CD4-positive, alpha-beta T cell (primary cell): ENCODE measurements at regions not wholly inside any gene's neighbourhood (a gene's known extent, or its start where the extent isn't known, plus 50 kb on each side); places are given as distances from the start of the nearest gene placed in this dataset.

Experiments used
- ATAC-seq: fragments of 200-7000 bp; cut with Tn5 transposase; one replicate; pipeline ENCODE4 v1.10.0; 2022; ENCODE audit warnings: mild to moderate bottlenecking; ENCODE audit not compliant: poor library complexity
- CTCF ChIA-PET: fragments of 350-600 bp; sonication (Branson Sonifier 250); formaldehyde crosslinking; loops from one replicate; lab custom pipeline; 2021; ENCODE audit warnings: antibody characterized with exemption, inconsistent platforms; lab: Charles Lee
- POLR2A ChIA-PET: fragments of 350-600 bp; sonication (Branson Sonifier 250); formaldehyde crosslinking; loops from one replicate; lab custom pipeline; 2021; ENCODE audit warnings: antibody characterized with exemption, inconsistent platforms; lab: Charles Lee
- DNase-seq, 14 experiments: peaks; one replicate each; pipeline ENCODE4 v3.0.0-alpha.2; 2013 to 2020; ENCODE audit warnings: mixed read lengths in 2 of 14
- H3K27ac ChIP-seq, 2 donors: one replicate each; pipeline versions ENCODE4 v1.5.1 to v1.7.0; 2013; ENCODE audit warnings: low read length in 2 of 2, low read depth in 1 of 2, mild to moderate bottlenecking in 1 of 2
- H3K27me3 ChIP-seq, 2 experiments: 1 replicate in 1 of 2; 2 replicates in 1 of 2; pipeline versions ENCODE4 v1.6.1 to v1.7.0; 2013; ENCODE audit warnings: low read length in 2 of 2, control low read depth in 1 of 2, mild to moderate bottlenecking in 1 of 2, moderate library complexity in 1 of 2; ENCODE audit not compliant: insufficient read depth in 2 of 2, control insufficient read depth in 1 of 2
- H3K36me3 ChIP-seq: one replicate; pipeline ENCODE4 v1.6.1; 2013; ENCODE audit warnings: low read length, control low read depth; ENCODE audit not compliant: insufficient read depth
- H3K4me1 ChIP-seq: one replicate; pipeline ENCODE4 v1.6.1; 2013; ENCODE audit warnings: low read length, control low read depth; ENCODE audit not compliant: insufficient read depth
- H3K4me3 ChIP-seq: one replicate; pipeline ENCODE4 v1.5.1; 2013; ENCODE audit warnings: mild to moderate bottlenecking, low read length, moderate library complexity
- H3K9me3 ChIP-seq, 2 experiments: 1 replicate in 1 of 2; 2 replicates in 1 of 2; pipeline versions ENCODE4 v1.6.1 to v1.7.0; 2013; ENCODE audit warnings: low read length in 2 of 2, mild to moderate bottlenecking in 2 of 2, control low read depth in 1 of 2, moderate library complexity in 1 of 2; ENCODE audit not compliant: control insufficient read depth in 1 of 2, insufficient read depth in 1 of 2
- H3K27ac Mint-ChIP-seq: one replicate; pipeline ENCODE4 v1.8.0; 2020; ENCODE audit warnings: mixed read lengths
- H3K27me3 Mint-ChIP-seq: one replicate; pipeline ENCODE4 v1.8.0; 2021; ENCODE audit warnings: mixed read lengths
- H3K36me3 Mint-ChIP-seq: one replicate; pipeline ENCODE4 v1.8.0; 2021; ENCODE audit warnings: low read depth, mixed read lengths
- H3K4me1 Mint-ChIP-seq: one replicate; pipeline ENCODE4 v1.8.0; 2021; ENCODE audit warnings: low read depth, mixed read lengths
- H3K4me3 Mint-ChIP-seq: one replicate; pipeline ENCODE4 v1.8.0; 2020; ENCODE audit warnings: mild to moderate bottlenecking, mixed read lengths
- H3K9me3 Mint-ChIP-seq: one replicate; pipeline ENCODE4 v1.8.0; 2020; ENCODE audit warnings: mixed read lengths
- intact Hi-C, 2 experiments: fragments of 100-400 bp; cut with DNase I in 1 of 2; cut with micrococcal nuclease in 1 of 2; formaldehyde crosslinking; loops; one replicate each; pipeline versions ENCODE4 v1.15.1 to v1.9.0; 2023 to 2025; cut with DNase I, micrococcal nuclease
- TF ChIP-seq, protein P1 (sequence below): fragments of 200-600 bp; IDR thresholded peaks from one replicate; pipeline ENCODE4 v1.8.0; 2022; ENCODE audit warnings: antibody characterized with exemption, mild to moderate bottlenecking

DNA sequence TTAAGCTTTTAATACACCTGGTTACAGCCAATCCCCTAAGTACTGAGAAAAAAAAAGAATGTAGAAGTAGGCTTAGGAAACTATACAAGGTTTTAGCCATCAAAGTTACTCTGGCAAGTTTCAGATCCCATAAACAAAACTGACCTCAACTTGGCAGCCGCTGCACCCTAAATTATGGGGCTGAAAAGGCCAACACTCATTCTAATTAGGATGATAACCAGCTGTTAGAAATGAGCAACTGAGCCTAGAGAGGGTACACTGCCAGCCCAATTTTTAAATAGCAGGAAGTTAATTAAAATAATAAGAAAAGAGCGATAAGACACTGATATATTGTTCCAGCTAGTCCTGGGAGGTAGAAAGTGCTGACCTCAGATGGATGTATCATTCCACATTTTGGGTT, 105.7 kb upstream of the VAV3 start:
- H3K4me3 Mint-ChIP-seq: no peak overlapping the region
- no peaks in the 10 kb centered on the region for H3K27me3 Mint-ChIP-seq
- no peak overlapping the region for H3K27ac Mint-ChIP-seq
- H3K27me3 ChIP-seq: no peaks in the 10 kb centered on the region
- no peaks in the 10 kb centered on the region for H3K9me3 ChIP-seq
- no peak overlapping the region for H3K27ac ChIP-seq
- POLR2A ChIA-PET: no interaction called here
- intact Hi-C loops: no loop called here
- H3K4me1 Mint-ChIP-seq: peaks cover 26% of the 10 kb centered on the region
- CTCF ChIA-PET: no interaction called here
- H3K4me1 ChIP-seq: no peaks in the 10 kb centered on the region
- H3K36me3 ChIP-seq: no peaks in the 10 kb centered on the region
- H3K4me3 ChIP-seq: no peak overlapping the region
- H3K9me3 Mint-ChIP-seq: no peaks in the 10 kb centered on the region
- no peaks in the 10 kb centered on the region for H3K36me3 Mint-ChIP-seq
- TF ChIP-seq, protein P1, sequence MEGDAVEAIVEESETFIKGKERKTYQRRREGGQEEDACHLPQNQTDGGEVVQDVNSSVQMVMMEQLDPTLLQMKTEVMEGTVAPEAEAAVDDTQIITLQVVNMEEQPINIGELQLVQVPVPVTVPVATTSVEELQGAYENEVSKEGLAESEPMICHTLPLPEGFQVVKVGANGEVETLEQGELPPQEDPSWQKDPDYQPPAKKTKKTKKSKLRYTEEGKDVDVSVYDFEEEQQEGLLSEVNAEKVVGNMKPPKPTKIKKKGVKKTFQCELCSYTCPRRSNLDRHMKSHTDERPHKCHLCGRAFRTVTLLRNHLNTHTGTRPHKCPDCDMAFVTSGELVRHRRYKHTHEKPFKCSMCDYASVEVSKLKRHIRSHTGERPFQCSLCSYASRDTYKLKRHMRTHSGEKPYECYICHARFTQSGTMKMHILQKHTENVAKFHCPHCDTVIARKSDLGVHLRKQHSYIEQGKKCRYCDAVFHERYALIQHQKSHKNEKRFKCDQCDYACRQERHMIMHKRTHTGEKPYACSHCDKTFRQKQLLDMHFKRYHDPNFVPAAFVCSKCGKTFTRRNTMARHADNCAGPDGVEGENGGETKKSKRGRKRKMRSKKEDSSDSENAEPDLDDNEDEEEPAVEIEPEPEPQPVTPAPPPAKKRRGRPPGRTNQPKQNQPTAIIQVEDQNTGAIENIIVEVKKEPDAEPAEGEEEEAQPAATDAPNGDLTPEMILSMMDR: no peak
- DNase-seq (no peak), ATAC-seq (no peak)

- peaks cover 18% of the 10 kb centered on the region for H3K4me1 Mint-ChIP-seq
- intact Hi-C loops: no loop called here
- Histone ChIP-seq H3K36me3 (no peaks in the 10 kb centered on the region), H3K4me3 (no peak overlapping the region), H3K27me3 (no peaks in the 10 kb centered on the region), H3K27ac (no peak overlapping the region), H3K4me1 (no peaks in the 10 kb centered on the region), H3K9me3 (no peaks in the 10 kb centered on the region)
- ChIA-PET POLR2A (interaction anchor here (1.0 kb wide), 1 partner anchor 10 kb away, joined by 4 read pairs; no protein-coding TSS in a partner anchor), CTCF (no interaction called here)
- no peaks in the 10 kb centered on the region for H3K36me3 Mint-ChIP-seq
- H3K27me3 Mint-ChIP-seq: no peaks in the 10 kb centered on the region
- H3K4me3 Mint-ChIP-seq: no peak overlapping the region
- H3K9me3 Mint-ChIP-seq: no peaks in the 10 kb centered on the region
- no peak overlapping the region for H3K27ac Mint-ChIP-seq
- DNase-seq: peak in 2 of 14 experiments; percentile 27 to 31
- TF ChIP-seq, protein P1: no peak
- no peak for ATAC-seq
Observed at GRCh38 chr1:108067884-108068540, 103.0 kb upstream of the VAV3 start.

DNA sequence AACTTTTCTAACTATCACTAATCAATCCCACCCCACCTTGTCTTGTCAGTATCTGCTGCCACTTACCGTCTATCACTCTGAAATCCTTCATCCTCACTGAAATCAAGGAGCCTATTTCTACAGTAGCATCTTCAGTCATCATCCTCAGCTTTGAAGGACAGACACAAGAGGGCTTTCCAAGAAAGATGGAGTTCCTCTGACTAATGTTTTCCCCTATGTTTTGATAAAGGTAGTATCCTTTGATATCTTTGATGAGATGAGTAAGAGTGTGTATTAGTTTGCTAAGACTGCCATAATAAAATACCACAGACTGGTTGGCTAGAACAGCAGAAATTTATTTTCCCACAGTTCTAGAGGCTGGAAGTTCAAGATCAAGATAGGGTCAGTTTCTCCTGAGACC, 101.8 kb upstream of the VAV3 start:
- Histone ChIP-seq H3K9me3 (no peaks in the 10 kb centered on the region), H3K4me1 (no peaks in the 10 kb centered on the region), H3K4me3 (no peak overlapping the region), H3K27ac (no peak overlapping the region), H3K36me3 (no peaks in the 10 kb centered on the region), H3K27me3 (no peaks in the 10 kb centered on the region)
- no peak overlapping the region for H3K27ac Mint-ChIP-seq
- peaks cover 7% of the 10 kb centered on the region for H3K4me1 Mint-ChIP-seq
- H3K36me3 Mint-ChIP-seq: no peaks in the 10 kb centered on the region
- POLR2A ChIA-PET: no interaction called here
- no peak overlapping the region for H3K4me3 Mint-ChIP-seq
- CTCF ChIA-PET: no interaction called here
- no peak for DNase-seq
- TF ChIP-seq, protein P1: no peak
- no peak for ATAC-seq
- H3K27me3 Mint-ChIP-seq: no peaks in the 10 kb centered on the region
- intact Hi-C loops: no loop called here
- peaks cover under 1% of the 10 kb centered on the region for H3K9me3 Mint-ChIP-seq
